PC-9 (cell line): ENCODE measurements at regions not wholly inside any gene's neighbourhood (a gene's known extent, or its start where the extent isn't known, plus 50 kb on each side); places are given as distances from the start of the nearest gene placed in this dataset.

Experiments
- BruUV-seq: library from RNA; stranded (reverse); fragments of 400-500 nt; replicated peaks from 2 replicates; lab custom pipeline; 2021; lab: Mats Ljungman, UMichigan
- CTCF ChIA-PET: fragments of 300-600 bp; sonication (Branson Sonifier 250); formaldehyde crosslinking; loops from one replicate; lab custom pipeline; 2022; ENCODE audit warnings: antibody characterized with exemption; lab: Charles Lee
- POLR2A ChIA-PET: fragments of 300-600 bp; sonication (Branson Sonifier 250); formaldehyde crosslinking; loops from one replicate; lab custom pipeline; 2022; ENCODE audit warnings: antibody characterized with exemption; ENCODE audit not compliant: unreplicated experiment; lab: Charles Lee
- DNase-seq, 2 experiments: peaks; one replicate each; pipeline versions ENCODE4 v3.0.0 to v3.0.0-alpha.2; 2015 to 2022; ENCODE audit warnings: mixed read lengths in 1 of 2
- H2AFZ ChIP-seq: fragments of 200-600 bp; sonication (generic); 2 replicates; pipeline ENCODE4 v1.8.1; 2017; ENCODE audit warnings: antibody characterized with exemption
- H3F3A ChIP-seq: fragments of 200-600 bp; sonication (generic); 2 replicates; pipeline ENCODE4 v1.8.1; 2017; ENCODE audit warnings: antibody characterized with exemption, mild to moderate bottlenecking, low read depth; ENCODE audit not compliant: insufficient read depth
- H3K27ac ChIP-seq: fragments of 200-600 bp; sonication (generic); 2 replicates; pipeline ENCODE4 v1.6.1; 2016; ENCODE audit warnings: mixed run types
- H3K27me3 ChIP-seq: fragments of 200-600 bp; sonication (generic); 2 replicates; pipeline ENCODE4 v1.6.1; 2016; ENCODE audit warnings: low read depth, mixed run types; ENCODE audit not compliant: insufficient read depth
- H3K36me3 ChIP-seq: fragments of 200-600 bp; sonication (generic); 2 replicates; pipeline ENCODE4 v1.6.1; 2016; ENCODE audit warnings: low read depth, mixed run types
- H3K4me1 ChIP-seq: fragments of 200-600 bp; sonication (generic); replicated peaks from 2 replicates; pipeline ENCODE4 v1.6.1; 2016; ENCODE audit warnings: mixed run types; ENCODE audit not compliant: insufficient read depth
- H3K4me2 ChIP-seq: fragments of 200-600 bp; sonication (generic); 2 replicates; pipeline ENCODE4 v1.6.1; 2017; ENCODE audit warnings: mixed run types
- H3K4me3 ChIP-seq: fragments of 200-600 bp; sonication (generic); 2 replicates; pipeline ENCODE4 v1.6.1; 2016; ENCODE audit warnings: mixed run types
- H3K79me2 ChIP-seq: fragments of 200-600 bp; sonication (generic); 2 replicates; pipeline ENCODE4 v1.6.1; 2017; ENCODE audit warnings: low read depth, mixed run types
- H3K9me2 ChIP-seq: fragments of 200-600 bp; sonication (generic); 2 replicates; pipeline ENCODE4 v1.8.1; 2017; ENCODE audit warnings: mild to moderate bottlenecking; ENCODE audit not compliant: insufficient read depth
- H3K9me3 ChIP-seq: fragments of 200-600 bp; sonication (generic); 2 replicates; pipeline ENCODE4 v1.8.1; 2016; ENCODE audit warnings: low read depth; ENCODE audit not compliant: insufficient read depth
- H4K20me1 ChIP-seq: fragments of 200-600 bp; sonication (generic); 2 replicates; pipeline ENCODE4 v1.8.1; 2017; ENCODE audit not compliant: insufficient read depth
- CTCF ChIP-seq: fragments of 200-600 bp; sonication (generic); conservative IDR thresholded peaks from 2 replicates; pipeline ENCODE4 v1.6.1; 2017; ENCODE audit warnings: mixed run types, antibody characterized with exemption, mild to moderate bottlenecking, moderate library complexity
- EZH2 ChIP-seq: fragments of 200-600 bp; sonication (generic); IDR thresholded peaks from 2 replicates; pipeline ENCODE4 v1.8.0; 2017; ENCODE audit warnings: antibody characterized with exemption, low read depth
- intact Hi-C: fragments of 100-400 bp; cut with micrococcal nuclease; formaldehyde crosslinking; loops from one replicate; pipeline ENCODE4 v1.10.0; 2022; ENCODE audit not compliant: unreplicated experiment

GRCh38 chr3:191518861-191519260 lies 57.9 kb downstream of the PYDC2 start:
- no peaks in the 10 kb centered on the region; the same call in 1 of the 2 replicates for H4K20me1 ChIP-seq
- H3K9me3 ChIP-seq, result no peaks in the 10 kb centered on the region; the same call in 1 of the 2 replicates
- intact Hi-C loops, result no loop called here
- DNase-seq, result no peak
- no peak overlapping the region for H3K4me2 ChIP-seq
- no peaks in the 10 kb centered on the region for H3K4me1 ChIP-seq
- H3K27me3 ChIP-seq, result no peaks in the 10 kb centered on the region
- CTCF ChIA-PET, result no interaction called here
- H3F3A ChIP-seq, result no peaks in the 10 kb centered on the region
- TF ChIP-seq EZH2, result no peak
- no peak for TF ChIP-seq CTCF
- no peak overlapping the region for H3K4me3 ChIP-seq
- no peaks in the 10 kb centered on the region for H3K79me2 ChIP-seq
- POLR2A ChIA-PET, result interaction anchor here (0.6 kb wide), 1 partner anchor 546 kb away, joined by 3 read pairs; no protein-coding TSS in a partner anchor
- H3K36me3 ChIP-seq, result no peaks in the 10 kb centered on the region
- no peak overlapping the region for H2AFZ ChIP-seq
- BruUV-seq, result no TSS peak
- no peaks in the 10 kb centered on the region for H3K9me2 ChIP-seq
- H3K27ac ChIP-seq, result no peak overlapping the region

DNA sequence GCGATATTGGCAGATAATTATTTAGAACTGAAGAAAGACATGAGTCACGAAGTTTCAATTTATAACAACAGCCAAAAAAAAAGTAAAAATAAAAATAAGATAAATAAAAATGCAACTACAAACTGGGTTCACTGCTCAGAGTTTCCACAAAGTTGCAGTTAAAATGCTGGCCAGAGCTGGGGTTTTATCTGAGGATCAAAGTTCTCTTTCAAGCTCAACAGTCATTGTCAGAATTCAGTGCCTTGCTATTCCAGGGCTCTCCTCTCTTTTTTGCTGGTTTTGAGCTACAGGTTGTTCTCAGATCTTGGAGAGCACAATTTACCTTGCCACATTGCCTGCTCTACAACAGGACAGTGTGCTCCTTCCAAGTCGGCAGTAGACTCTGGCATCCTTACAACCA lies 60.1 kb downstream of the PYDC2 start:
- Histone ChIP-seq H3K36me3 (no peaks in the 10 kb centered on the region), H3K27me3 (no peaks in the 10 kb centered on the region), H3K27ac (no peak overlapping the region), H3K4me3 (no peak overlapping the region), H3K4me2 (no peak overlapping the region), H3K9me2 (no peaks in the 10 kb centered on the region), H2AFZ (no peak overlapping the region), H4K20me1 (no peaks in the 10 kb centered on the region; the same call in 1 of the 2 replicates), H3K4me1 (no peaks in the 10 kb centered on the region), H3K9me3 (no peaks in the 10 kb centered on the region; the same call in 1 of the 2 replicates), H3F3A (no peaks in the 10 kb centered on the region), H3K79me2 (no peaks in the 10 kb centered on the region)
- ChIA-PET CTCF (no interaction called here), POLR2A (no interaction called here)
- no peak for DNase-seq
- TF ChIP-seq EZH2 (no peak), CTCF (no peak)
- intact Hi-C loops, result no loop called here
- no TSS peak for BruUV-seq

- Histone ChIP-seq H3K4me3 (no peak overlapping the region), H3K9me2 (no peaks in the 10 kb centered on the region), H3K9me3 (no peaks in the 10 kb centered on the region; the same call in 1 of the 2 replicates), H3K36me3 (no peaks in the 10 kb centered on the region), H3K27ac (no peak overlapping the region), H4K20me1 (no peaks in the 10 kb centered on the region; the same call in 1 of the 2 replicates), H3F3A (no peaks in the 10 kb centered on the region), H2AFZ (no peak overlapping the region), H3K4me1 (no peaks in the 10 kb centered on the region), H3K4me2 (no peak overlapping the region), H3K27me3 (no peaks in the 10 kb centered on the region), H3K79me2 (no peaks in the 10 kb centered on the region)
- DNase-seq, result no peak
- intact Hi-C loops, result no loop called here
- ChIA-PET CTCF (no interaction called here), POLR2A (no interaction called here)
- no TSS peak for BruUV-seq
- TF ChIP-seq EZH2, result no peak
- TF ChIP-seq CTCF, result no peak
Measured at GRCh38 chr3:191523148-191523547, 62.2 kb downstream of the PYDC2 start.
